Activated T-cell treated with anti-CD3 and anti-CD28 coated beads, Interleukin-2, amount 50 U/mL, for 48 hours (primary cell): ENCODE measurements at regions not wholly inside any gene's neighbourhood (a gene's known extent, or its start where the extent isn't known, plus 50 kb on each side); places are given as distances from the start of the nearest gene placed in this dataset.

Source experiments
- DNase-seq, 2 experiments: peaks; one replicate each; pipeline ENCODE4 v3.0.0-alpha.2; 2020

DNA sequence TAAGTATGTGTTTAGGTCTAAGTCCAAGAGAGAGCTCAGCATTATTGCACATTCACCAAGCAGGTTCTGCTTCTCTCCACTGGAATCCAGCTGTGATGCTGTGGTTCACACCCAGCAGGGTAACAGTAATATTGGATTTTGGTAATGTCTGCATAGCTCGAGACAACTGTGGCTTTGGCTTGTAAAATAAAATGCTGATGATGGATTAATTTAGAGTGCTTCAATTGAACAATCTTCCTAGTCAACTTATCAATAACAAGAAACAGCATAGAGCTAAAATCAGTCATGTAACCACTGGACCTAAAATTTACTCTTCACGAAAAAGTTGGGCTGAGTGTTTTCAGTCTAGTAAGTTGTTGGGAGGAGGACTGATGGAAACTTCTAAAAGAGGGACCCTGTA is 709.2 kb downstream of the TYW1 start:
- no peak for DNase-seq

DNA sequence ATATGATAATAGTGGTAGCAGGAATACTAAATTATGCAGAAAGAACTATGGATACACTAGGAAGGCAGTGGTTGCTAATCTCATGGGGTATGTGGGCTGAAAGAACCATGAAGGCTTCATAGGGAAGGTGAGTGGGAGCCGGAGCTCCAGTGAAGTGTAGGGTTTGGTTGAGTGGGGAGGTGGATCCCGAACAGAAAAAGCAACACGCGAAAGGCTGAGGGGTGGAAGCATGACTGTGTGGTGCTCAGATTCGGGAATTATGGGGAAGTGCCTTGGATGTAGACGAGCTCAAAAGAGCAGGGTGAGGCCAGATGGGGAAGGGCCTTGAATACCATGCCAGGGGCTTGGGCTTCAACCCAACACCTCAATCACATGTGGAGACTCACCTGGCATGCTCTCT is 715.1 kb downstream of the TYW1 start:
- no peak for DNase-seq

DNA sequence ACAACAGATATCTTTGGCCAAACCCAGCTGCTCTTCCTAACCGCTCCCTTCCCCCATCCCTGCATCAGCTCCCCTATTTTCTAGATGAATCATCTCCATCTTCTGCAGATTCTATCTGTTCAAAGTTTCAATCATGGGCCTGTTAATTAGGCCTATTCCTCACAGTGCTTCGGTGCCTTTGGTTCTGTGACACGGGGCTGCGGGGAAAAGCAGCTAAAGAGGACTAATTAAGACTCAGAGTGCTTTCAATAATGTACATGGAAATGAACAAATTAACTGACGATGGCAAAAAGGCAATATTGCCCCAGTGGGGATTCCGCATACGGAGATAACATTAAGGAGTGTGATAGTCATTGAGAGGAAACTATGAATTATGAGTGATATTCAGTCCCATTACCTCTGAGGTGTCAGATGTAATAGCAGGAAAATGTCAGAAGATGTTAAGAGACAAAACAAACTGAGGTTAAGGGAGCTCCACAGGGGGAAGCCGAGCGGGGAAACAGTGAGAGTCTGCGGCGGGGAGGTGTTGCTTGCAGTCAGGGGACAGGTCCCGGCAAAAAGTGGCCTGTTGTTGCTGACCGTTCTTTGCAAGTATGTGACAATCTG is 716.9 kb downstream of the TYW1 start:
- no peak for DNase-seq

DNA sequence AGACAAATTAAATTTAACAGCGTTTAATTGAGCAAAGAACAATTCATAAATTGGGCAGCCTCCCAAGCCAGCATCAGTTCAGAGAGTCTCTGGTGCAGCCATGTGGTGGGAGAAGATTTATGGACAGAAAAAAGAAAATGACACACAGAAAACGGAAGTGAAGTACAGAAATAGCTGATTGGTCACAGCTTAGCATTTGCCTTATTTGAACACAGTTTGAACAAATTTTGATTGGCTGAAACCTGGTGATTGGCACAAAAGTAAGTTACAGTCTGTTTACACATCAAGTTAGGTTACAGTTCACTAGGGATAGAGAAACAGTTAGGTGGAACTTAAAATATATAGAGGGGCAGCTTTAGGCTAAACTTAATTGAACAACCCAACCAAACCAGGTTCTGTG is 720.1 kb downstream of the TYW1 start:
- DNase-seq, result no peak

DNA sequence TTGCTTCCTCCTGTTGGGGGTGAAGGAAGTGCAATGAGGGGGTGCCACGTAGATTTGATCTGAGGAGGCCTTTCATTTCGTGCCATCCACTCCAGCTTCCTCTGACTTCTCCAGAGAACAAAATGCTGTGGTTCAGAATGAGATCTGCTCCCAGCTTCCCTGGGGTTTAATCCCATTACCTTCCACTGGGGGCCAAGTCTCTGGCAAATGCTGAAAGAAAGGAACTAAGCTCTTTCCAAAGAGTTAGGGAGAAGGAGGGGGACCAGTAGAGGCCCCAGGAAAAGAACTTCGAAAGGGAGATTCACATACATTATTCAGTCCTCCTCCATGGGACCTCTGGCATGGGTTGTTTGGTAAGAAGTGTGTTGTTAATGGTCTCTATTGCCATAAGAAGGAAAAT is 727.0 kb downstream of the TYW1 start:
- no peak for DNase-seq

DNA sequence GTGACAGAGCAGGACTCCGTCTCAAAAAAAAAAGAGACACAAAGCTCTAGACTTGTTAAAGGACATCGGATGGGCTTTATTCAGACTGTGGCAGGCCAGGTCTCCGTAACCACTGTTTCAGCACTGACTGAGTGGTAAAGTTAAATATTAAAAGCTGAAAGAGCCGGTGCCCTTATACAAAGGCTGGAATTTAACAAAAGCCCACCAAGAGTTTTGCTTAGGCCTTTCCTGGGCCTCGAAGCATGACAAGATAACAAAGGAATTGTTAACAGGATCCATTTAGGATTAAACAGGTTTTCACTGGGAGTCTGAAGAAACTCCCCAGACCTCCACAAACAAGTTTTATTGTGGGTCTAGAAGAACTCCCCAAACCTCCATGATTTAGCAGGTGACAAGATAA is 727.8 kb downstream of the TYW1 start:
- no peak for DNase-seq

DNA sequence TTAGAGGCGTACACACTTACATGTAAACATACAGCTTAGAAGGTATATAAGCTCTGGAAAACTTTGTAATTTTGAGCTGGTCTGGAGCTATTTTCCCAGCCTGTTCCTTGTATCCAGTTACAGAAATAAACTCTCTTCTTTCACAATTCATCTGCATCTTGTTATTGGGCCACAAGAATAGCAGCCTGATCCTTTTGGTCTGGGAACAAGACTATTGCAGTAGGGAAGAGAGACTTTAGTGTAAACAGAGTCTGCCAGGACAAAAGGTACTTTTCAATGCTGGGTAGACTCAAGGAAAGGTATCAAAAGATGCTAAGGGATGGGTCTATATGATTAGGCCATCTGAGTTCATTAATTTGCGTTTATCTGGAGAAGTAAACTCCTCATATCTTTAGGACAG is 728.3 kb downstream of the TYW1 start:
- DNase-seq, result no peak

DNA sequence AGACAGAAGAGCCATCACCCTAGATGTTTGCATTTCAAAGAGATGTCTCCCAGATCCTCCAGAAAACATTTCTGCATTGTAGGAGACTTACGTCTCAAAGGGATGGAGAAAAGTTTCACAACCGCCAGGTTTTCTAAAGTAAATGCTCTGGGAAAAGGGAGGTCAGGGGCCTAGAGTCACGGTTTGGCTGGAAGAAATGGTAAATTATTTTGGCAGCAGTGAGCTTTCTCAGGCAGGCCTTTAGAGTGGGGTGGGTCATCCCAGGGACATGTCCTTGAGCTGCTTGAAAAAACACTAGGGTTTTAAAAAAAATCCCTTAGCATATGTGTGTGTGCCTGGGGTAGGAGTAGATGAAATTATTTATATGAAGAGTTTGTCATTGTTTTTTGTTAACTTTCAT is 728.8 kb downstream of the TYW1 start:
- DNase-seq, result no peak

DNA sequence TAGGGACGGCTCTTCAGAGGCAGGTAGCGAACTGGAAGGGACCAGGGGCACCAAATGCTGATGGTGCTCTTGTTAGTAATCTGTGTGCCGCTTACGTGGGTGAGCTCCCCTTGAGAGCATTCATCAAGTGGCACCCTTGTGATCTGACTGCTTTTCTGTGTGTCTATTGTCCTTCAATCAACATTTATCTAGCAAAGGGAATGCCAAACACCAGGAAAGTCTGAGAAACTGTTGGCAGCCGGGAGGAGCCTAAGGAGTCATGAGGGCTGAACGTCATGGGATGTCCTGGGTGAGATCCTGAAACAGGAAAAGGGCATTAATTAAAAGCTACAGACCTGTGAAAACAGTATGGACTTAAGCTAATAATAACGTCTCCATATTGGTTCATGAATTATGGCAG is 733.1 kb downstream of the TYW1 start:
- no peak for DNase-seq

DNA sequence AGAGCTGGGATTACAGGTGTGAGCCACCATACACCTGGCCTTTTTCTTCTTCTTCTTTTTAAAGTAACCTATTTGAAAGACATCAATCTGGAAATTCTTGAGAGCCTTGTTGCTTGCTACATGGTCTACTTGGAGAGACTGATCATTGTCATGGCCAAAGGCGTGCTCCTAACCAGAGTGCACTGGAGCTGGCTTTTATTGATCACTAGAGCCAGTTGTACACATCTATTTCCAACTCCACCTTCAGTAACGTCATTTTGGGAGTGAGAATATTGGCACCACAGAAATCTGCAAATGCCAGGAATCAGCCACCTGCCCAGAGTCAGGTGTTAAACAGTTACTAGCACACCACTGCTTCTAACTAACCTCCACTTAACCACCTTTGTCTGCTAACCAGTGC is 735.1 kb downstream of the TYW1 start:
- DNase-seq, result no peak

DNA sequence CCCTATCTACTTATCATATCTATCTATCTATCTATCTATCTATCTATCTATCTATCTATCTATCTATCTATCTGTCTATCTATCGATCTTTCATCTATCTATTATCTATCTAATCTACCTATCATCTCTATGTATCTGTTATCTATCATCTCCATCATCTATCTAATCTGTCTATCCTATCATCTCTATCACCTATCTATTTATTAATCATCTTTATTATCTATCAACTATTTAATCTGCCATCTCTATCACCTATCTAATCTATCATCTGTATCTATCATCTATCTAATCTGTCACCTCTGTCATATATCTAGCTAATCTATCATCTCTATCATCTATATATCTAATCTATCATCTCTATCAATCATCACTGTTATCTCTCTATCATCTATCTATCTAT is 736.3 kb downstream of the TYW1 start:
- DNase-seq, result no peak

DNA sequence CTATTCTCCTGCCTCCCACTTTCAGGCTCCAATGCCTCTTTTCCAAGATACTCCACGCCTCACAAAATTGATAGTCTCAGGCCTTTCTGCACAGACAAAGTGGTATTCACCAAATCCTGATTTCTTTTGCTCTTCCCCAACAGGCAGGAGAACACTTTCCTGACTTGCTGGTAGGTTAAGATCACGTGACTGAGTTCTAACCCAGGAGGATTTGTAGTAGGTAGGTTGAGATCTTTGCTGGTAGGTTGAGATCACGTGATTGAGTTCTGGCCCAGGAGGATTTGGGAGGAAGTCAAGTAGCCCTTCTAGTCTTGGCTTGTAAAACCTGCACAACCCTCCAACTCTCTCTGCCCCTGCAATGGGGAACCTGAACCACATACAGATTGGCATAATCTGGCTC is 741.5 kb downstream of the TYW1 start:
- DNase-seq, result no peak

DNA sequence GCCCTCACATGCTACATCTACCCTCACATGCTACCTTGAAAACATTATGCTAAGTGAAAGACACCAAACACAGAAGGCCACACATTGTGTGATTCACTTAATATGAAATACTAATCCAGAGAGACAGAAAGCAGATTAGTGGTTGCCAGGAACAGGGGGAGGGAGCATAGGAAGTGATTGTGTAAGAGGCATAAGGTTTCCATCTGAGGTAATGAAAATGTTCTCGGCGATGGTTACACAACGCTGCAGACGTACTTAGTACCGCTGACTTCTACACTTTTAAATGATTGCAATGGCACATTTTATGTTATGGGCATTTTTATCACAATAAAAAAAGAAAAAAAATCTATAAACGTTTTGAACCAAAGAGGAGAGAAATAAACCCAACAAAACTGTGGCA is 742.3 kb downstream of the TYW1 start:
- DNase-seq, result no peak

DNA sequence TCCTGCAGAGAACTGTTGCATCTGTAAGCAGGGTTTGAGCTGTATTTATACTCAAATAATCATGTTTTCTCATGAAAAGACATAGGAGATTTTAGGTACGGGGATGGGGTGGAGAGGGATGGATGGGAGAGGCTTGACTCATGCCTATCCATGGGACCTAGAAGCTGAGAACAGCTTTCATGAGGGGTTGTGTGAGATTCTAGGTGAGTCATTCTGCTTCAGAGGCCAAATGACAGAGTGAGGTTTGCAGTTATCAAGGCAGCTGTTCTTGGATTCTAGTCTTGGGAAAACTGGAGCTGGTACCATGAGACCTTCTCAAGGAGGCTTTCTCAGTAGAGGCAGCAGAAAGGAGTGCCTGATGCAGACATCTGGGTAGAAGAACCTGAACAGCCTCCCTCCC is 746.9 kb downstream of the TYW1 start:
- no peak for DNase-seq

DNA sequence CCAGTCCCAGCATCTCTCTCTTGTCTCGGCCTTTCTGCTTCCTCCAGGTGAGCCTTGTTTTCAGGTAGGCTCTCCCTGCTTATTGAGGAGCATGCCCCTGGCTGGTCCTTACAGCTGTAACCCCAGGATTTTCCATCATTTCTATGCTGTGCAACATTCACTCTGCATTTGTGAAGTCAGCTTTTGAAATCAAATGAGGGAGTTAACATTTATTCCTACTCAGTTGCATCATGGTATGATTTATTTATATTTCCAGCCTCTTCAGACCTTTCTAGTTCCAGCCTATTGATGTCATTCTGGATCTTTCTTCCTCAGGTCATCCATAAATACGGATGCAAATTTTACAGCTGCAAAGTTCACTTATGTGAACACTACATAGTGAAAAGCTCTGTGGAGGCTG is 755.6 kb downstream of the TYW1 start:
- no peak for DNase-seq

DNA sequence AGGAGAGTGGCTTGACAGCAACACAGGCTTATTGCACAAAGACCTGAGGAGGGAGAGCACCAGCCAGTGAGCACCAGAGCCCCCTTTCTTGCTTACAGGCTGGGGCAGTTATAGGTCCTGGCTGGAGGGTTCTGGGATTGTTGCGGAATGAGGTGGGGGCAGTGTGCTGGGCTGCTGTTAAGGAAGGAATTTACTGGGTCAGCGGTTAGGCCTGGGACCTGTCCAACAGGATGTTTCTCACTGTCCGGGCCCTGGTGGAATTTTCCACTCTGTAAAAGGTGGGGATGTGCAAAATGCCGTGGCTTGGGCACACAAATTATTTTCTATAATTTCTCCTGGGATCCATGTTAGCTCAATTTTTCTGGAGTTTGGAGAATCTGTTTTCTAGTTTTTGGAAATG is 757.3 kb downstream of the TYW1 start:
- DNase-seq, result no peak

DNA sequence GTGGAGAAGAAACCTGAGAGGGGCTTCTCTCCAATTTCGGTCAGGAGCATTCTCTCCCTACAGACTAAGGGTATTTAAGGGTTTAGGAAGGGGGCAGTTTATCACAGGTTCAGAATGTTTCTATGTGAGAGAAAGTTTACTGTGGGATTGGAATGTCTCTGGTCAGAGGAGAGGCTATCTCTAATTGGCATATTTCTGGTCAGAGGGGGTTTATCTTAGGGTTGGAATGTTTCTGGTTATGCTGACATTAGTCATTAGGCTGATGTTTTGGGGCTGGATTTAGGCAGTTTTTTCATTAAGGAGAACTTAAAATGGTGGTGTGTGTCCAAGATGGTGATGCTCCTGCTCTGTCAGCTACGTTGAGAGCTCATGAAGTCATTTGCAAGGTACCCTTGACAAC is 758.0 kb downstream of the TYW1 start:
- DNase-seq, result no peak

DNA sequence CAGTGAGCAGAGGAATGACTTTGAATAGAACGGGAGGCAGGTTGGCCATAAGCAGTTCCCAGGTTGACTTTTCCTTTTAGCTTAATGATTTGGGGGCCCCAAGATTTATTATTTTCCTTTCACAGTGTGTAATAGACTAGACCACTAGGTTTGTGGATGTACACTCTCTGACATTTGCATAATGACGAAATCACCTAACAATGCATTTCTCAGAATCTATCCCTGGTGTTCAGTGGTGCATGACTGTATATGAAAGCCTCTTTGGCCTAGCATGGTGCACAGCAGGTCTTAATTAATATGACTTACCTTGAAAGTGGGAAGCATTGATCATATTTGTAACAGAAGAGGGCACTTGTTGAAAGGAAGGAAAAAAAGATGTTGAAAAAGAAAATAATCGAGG is 761.9 kb downstream of the TYW1 start:
- no peak for DNase-seq

DNA sequence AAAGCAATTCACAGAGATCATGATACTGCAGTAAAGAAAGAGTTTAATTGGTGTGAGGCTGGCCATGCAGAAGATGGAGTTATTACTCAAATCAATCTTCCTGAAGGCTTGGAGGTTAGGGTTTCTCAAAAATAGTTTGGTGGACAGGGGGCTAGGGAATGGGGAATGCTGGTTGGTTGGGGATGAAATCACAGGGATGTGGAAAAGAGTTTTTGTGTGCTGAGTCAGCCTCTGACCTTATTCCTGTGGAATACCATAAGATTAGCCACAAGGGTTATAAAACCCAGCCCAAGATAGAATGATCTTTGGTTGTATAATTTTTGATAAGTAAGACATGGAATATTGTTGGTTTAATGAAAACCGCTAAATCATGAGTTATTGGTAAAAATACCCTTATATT is 764.3 kb downstream of the TYW1 start:
- no peak for DNase-seq

DNA sequence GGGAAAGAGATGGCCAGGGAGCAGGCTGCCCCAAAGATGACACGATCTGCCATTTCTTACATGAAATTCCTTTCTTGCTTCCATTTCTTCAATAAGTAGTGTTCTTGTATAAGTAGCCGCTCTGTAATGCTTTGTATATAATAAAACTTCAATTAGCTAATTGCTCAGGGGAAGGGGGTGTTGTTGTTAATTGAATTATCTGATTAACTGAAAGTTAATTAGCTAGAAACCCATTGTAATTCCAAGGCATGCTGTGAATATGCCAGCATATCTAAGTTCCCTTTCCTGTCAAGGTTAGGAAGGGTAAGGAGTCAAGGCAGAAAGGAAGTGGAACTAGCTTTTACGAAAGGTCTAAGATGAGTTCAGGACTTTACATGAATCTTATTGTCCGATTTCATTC is 765.9 kb downstream of the TYW1 start:
- no peak for DNase-seq

DNA sequence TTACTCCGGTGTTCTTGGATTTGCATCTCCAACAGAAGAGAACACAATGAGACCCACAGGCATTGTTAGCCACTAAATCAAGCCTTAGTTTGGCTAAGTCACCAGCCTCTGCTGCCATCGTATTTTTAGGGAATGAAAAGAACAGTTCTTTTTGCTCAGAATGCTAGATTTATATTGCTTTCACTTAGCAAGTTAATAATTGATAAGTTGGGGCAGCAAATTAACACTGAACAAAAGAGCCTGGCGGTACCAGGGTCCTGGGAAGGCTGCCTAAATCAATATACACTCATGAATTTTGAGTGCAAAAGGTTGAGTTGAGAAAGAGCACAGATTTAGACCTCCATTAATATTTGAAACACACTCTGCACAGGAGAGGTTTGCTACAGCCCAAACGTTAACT is 767.7 kb downstream of the TYW1 start:
- no peak for DNase-seq

DNA sequence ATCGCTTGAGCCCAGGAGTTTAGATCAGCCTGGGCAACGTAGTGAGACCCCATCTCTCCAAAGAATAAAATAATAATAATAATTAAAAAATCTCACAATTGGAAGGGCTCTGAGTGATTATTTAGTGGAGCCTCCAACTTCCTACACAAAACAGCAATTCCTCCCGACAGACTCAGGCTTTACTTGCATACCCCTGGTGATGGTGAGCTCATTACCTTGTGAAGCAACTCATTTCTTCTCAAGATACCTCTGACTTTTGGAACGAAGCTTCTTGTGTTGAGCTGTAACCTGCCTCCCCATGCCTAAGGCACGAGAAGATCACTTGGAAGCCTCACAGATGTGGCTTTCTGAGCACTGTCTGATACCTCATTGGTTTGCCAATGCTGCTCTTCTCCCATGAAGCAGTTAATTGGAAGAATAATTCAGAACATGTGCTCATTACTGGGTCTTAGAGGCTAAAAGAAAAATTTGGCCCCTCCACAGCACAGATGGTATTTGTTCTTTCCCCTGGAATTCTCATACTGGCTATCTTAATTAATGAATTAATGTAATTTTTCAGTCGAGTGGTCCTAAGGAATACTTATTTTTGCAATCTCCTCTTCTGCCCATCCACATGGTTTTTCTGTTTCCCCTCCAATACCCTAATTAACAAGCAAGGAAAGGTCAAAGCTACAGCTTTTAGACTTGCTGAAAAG is 769.0 kb downstream of the TYW1 start:
- DNase-seq, result no peak

DNA sequence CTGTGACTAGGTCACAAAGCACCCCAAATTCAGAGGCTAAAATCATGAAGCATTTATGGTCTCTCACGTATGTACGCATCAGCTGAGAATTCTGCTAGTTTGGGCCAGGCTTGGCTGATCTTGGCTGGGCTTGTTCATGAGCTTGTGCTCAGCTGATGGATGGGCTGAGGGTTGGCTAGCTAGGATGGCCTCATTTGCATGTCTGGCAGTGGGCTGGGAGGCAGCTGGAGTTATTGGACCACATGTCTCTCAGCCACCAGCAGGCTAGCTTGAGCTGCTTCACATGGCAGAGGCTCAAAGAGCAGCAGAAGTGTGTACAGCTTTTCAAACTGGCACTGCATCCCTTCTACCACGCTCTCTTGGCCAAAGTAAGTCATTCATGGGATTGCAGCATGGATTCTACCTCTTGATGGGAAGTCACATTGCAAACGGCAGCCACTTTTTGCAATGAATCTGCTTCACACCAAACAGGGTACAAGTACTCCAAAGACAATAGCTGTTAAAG is 770.3 kb downstream of the TYW1 start:
- no peak for DNase-seq

DNA sequence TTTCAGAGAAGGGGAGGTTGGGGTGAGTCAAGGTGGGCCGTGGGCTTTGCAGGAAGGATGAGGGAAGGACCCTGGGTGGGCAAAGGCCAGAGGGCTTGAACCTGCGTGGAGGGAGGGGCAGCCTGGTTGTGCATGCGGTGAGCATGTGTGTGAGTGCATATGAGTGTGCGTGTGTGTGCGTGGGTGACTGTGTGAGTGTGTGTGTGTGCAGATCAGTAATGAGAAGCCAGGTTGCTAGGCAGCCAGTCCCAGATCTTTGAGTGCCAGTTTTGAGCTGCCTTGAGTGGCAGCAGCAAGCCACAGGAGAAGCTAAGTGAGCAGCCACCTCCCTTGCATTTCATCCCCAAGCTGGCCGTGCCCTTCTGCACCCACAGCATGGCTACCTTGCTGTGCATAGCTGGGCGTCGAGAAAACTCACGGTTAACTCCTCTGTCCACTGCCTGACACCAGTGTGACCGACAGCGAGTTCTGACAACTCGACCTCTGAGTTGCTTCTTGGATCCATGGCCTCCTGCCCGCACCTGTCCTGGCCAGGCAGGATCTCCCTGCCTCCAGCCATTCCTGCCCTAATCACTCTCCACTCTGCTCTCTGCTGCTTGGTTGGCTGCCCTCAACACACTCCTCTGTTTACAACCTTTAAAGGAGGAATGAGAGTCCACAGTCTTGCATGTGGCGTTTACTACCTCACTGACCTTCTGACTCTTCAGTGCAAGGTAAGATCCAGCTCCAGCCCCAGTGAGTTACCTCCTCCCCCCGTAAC is 775.4 kb downstream of the TYW1 start:
- DNase-seq, result no peak
